Sigmoid colon (tissue), 3 donors: ENCODE measurements at regions not wholly inside any gene's neighbourhood (a gene's known extent, or its start where the extent isn't known, plus 50 kb on each side); places are given as distances from the start of the nearest gene placed in this dataset.

Experiments used
- POLR2A ChIP-seq, 2 donors: fragments of 450-650 bp; IDR thresholded peaks; one replicate each; pipeline ENCODE4 v1.6.1; 2016; ENCODE audit warnings: antibody characterized with exemption in 2 of 2, mild to moderate bottlenecking in 2 of 2, moderate library complexity in 2 of 2
- TF ChIP-seq, protein P1 (sequence below), 4 experiments: fragments of 450-650 bp in 3 of 4; fragments of 200-600 bp in 1 of 4; IDR thresholded peaks; one replicate each; pipeline ENCODE4 v1.5.1; 2016 to 2019; ENCODE audit warnings: antibody characterized with exemption in 4 of 4, mild to moderate bottlenecking in 3 of 4, moderate library complexity in 2 of 4

DNA sequence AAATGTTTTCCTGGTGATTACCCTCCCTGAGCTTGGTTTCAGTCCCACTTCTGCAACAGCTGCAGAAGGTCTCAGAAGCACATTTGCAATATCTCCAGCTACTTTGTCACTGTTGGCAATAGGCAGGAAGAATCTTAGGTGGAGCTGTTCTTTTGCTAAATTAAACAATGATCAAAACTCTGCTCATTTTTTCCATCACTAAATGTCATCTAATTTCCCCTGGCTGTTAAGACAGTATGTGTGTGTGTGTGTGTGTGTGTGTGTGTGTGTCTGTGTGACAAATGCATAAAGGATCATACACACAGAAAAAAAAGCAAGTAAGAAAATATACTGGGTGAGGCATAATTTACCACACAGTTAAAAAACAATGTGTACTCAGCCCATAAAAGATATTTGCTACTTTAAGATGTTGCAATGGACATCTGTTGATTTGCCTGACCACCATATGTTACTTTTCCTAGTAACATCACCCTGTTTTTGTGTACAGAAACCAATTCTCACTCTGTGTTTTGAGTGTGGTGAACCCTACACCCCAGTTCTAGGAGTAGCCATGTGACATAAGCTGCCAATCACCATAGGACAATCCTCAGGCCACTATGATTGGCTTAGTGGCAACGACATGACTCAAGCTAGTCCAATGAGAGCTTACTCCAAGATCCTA lies 572.6 kb upstream of the CLINT1 start:
- no peak for TF ChIP-seq POLR2A (IDR thresholded peaks at IDR 0.05)
- TF ChIP-seq, protein P1, sequence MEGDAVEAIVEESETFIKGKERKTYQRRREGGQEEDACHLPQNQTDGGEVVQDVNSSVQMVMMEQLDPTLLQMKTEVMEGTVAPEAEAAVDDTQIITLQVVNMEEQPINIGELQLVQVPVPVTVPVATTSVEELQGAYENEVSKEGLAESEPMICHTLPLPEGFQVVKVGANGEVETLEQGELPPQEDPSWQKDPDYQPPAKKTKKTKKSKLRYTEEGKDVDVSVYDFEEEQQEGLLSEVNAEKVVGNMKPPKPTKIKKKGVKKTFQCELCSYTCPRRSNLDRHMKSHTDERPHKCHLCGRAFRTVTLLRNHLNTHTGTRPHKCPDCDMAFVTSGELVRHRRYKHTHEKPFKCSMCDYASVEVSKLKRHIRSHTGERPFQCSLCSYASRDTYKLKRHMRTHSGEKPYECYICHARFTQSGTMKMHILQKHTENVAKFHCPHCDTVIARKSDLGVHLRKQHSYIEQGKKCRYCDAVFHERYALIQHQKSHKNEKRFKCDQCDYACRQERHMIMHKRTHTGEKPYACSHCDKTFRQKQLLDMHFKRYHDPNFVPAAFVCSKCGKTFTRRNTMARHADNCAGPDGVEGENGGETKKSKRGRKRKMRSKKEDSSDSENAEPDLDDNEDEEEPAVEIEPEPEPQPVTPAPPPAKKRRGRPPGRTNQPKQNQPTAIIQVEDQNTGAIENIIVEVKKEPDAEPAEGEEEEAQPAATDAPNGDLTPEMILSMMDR (IDR thresholded peaks at IDR 0.05): no peak
